ENCODE measurements at regions not wholly inside any gene's neighbourhood (a gene's known extent, or its start where the extent isn't known, plus 50 kb on each side); places are given as distances from the start of the nearest gene placed in this dataset.
"Not testable (repeated sequence)": the region's sequence is repeated elsewhere in the genome, so short reads cannot be mapped to it uniquely, and the experiment has no call there.

GRCh38 chr7:81273601-81274397 lies 354.9 kb upstream of the SEMA3C start:
- 83% methylated on average over 3 of the region's 6 CpGs for WGBS (ENCODE audit: insufficient coverage)
- no peaks in the 10 kb centered on the region for H3K27me3 ChIP-seq (ENCODE audit: control insufficient read depth, insufficient read depth, low read length)

GRCh38 chr7:81272176-81272575 lies 353.3 kb upstream of the SEMA3C start:
- Histone ChIP-seq H3K4me1 (ENCODE audit: control insufficient read depth, insufficient read depth, low read length) (no peaks in the 10 kb centered on the region), H3K36me3 (ENCODE audit: control insufficient read depth, insufficient read depth, low read length) (no peaks in the 10 kb centered on the region), H3K27me3 (ENCODE audit: control insufficient read depth, insufficient read depth, low read length) (no peaks in the 10 kb centered on the region), H3K27ac (ENCODE audit: low read depth, low read length) (no peak overlapping the region), H3K9me3 (ENCODE audit: control insufficient read depth, insufficient read depth, low read length) (no peaks in the 10 kb centered on the region), H3K4me3 (ENCODE audit: low read depth, low read length) (no peak overlapping the region)
- no peak for DNase-seq (ENCODE audit: low read depth in 4 of 6, low spot score in 6 of 6)
- WGBS (ENCODE audit: insufficient coverage) = 100% methylated on average over 1 of the region's 1 CpG

More at GRCh38 chr7:81273601-81274397, 354.9 kb upstream of the SEMA3C start:
- no peaks in the 10 kb centered on the region for H3K4me1 ChIP-seq (ENCODE audit: control insufficient read depth, insufficient read depth, low read length)
- no peak overlapping the region for H3K27ac ChIP-seq (ENCODE audit: low read depth, low read length)
- no peaks in the 10 kb centered on the region for H3K9me3 ChIP-seq (ENCODE audit: control insufficient read depth, insufficient read depth, low read length)
- DNase-seq (ENCODE audit: low read depth in 4 of 6, low spot score in 6 of 6) = no peak
- no peaks in the 10 kb centered on the region for H3K36me3 ChIP-seq (ENCODE audit: control insufficient read depth, insufficient read depth, low read length)
- no peak overlapping the region for H3K4me3 ChIP-seq (ENCODE audit: low read depth, low read length)

GRCh38 chr7:81268551-81268950 lies 349.7 kb upstream of the SEMA3C start:
- no peaks in the 10 kb centered on the region for H3K4me1 ChIP-seq (ENCODE audit: control insufficient read depth, insufficient read depth, low read length)
- H3K27ac ChIP-seq (ENCODE audit: low read depth, low read length) = no peak overlapping the region
- no peak for DNase-seq (ENCODE audit: low read depth in 4 of 6, low spot score in 6 of 6)
- no peaks in the 10 kb centered on the region for H3K36me3 ChIP-seq (ENCODE audit: control insufficient read depth, insufficient read depth, low read length)
- H3K27me3 ChIP-seq (ENCODE audit: control insufficient read depth, insufficient read depth, low read length) = no peaks in the 10 kb centered on the region
- WGBS (ENCODE audit: insufficient coverage) = no CpG with 5 or more reads among the region's 1 CpG
- H3K4me3 ChIP-seq (ENCODE audit: low read depth, low read length) = no peak overlapping the region
- peaks cover 2% of the 10 kb centered on the region for H3K9me3 ChIP-seq (ENCODE audit: control insufficient read depth, insufficient read depth, low read length)

- no peaks in the 10 kb centered on the region for H3K4me1 ChIP-seq (ENCODE audit: control insufficient read depth, insufficient read depth, low read length)
- no peak overlapping the region for H3K4me3 ChIP-seq (ENCODE audit: low read depth, low read length)
- H3K27me3 ChIP-seq (ENCODE audit: control insufficient read depth, insufficient read depth, low read length) = no peaks in the 10 kb centered on the region
- WGBS (ENCODE audit: insufficient coverage) = no CpG with 5 or more reads among the region's 2 CpGs
- no peak for DNase-seq (ENCODE audit: low read depth in 4 of 6, low spot score in 6 of 6)
- no peaks in the 10 kb centered on the region for H3K36me3 ChIP-seq (ENCODE audit: control insufficient read depth, insufficient read depth, low read length)
- peaks cover 2% of the 10 kb centered on the region for H3K9me3 ChIP-seq (ENCODE audit: control insufficient read depth, insufficient read depth, low read length)
- H3K27ac ChIP-seq (ENCODE audit: low read depth, low read length) = no peak overlapping the region
Measured at GRCh38 chr7:81267508-81267907, 348.7 kb upstream of the SEMA3C start.

- DNase-seq (ENCODE audit: low read depth in 4 of 6, low spot score in 6 of 6) = no peak
- H3K27ac ChIP-seq (ENCODE audit: low read depth, low read length) = no peak overlapping the region
- no peak overlapping the region for H3K4me3 ChIP-seq (ENCODE audit: low read depth, low read length)
- no peaks in the 10 kb centered on the region for H3K27me3 ChIP-seq (ENCODE audit: control insufficient read depth, insufficient read depth, low read length)
- peaks cover 12% of the 10 kb centered on the region for H3K9me3 ChIP-seq (ENCODE audit: control insufficient read depth, insufficient read depth, low read length)
- H3K4me1 ChIP-seq (ENCODE audit: control insufficient read depth, insufficient read depth, low read length) = no peaks in the 10 kb centered on the region
- H3K36me3 ChIP-seq (ENCODE audit: control insufficient read depth, insufficient read depth, low read length) = no peaks in the 10 kb centered on the region
Measured at GRCh38 chr7:81264116-81264515, 345.3 kb upstream of the SEMA3C start.

GRCh38 chr7:81260152-81260551 lies 341.3 kb upstream of the SEMA3C start:
- no peak overlapping the region for H3K4me3 ChIP-seq (ENCODE audit: low read depth, low read length)
- no peak overlapping the region for H3K27ac ChIP-seq (ENCODE audit: low read depth, low read length)
- H3K36me3 ChIP-seq (ENCODE audit: control insufficient read depth, insufficient read depth, low read length) = no peaks in the 10 kb centered on the region
- no CpG with 5 or more reads among the region's 2 CpGs for WGBS (ENCODE audit: insufficient coverage)
- no peaks in the 10 kb centered on the region for H3K4me1 ChIP-seq (ENCODE audit: control insufficient read depth, insufficient read depth, low read length)
- no peaks in the 10 kb centered on the region for H3K27me3 ChIP-seq (ENCODE audit: control insufficient read depth, insufficient read depth, low read length)
- DNase-seq (ENCODE audit: low read depth in 4 of 6, low spot score in 6 of 6) = no peak
- H3K9me3 ChIP-seq (ENCODE audit: control insufficient read depth, insufficient read depth, low read length) = peaks cover 12% of the 10 kb centered on the region

- no CpG with 5 or more reads among the region's 7 CpGs for WGBS (ENCODE audit: insufficient coverage)
- peak in 2 of 6 donors; percentile 12 to 37 for DNase-seq (ENCODE audit: low read depth in 4 of 6, low spot score in 6 of 6)
- H3K9me3 ChIP-seq (ENCODE audit: control insufficient read depth, insufficient read depth, low read length) = peaks cover 10% of the 10 kb centered on the region
Measured at GRCh38 chr7:81256991-81257390, 338.1 kb upstream of the SEMA3C start.

GRCh38 chr7:81248420-81248819 lies 329.6 kb upstream of the SEMA3C start:
- no peaks in the 10 kb centered on the region for H3K36me3 ChIP-seq (ENCODE audit: control insufficient read depth, insufficient read depth, low read length)
- no peaks in the 10 kb centered on the region for H3K27me3 ChIP-seq (ENCODE audit: control insufficient read depth, insufficient read depth, low read length)
- no peak for DNase-seq (ENCODE audit: low read depth in 4 of 6, low spot score in 6 of 6)
- H3K27ac ChIP-seq (ENCODE audit: low read depth, low read length) = no peak overlapping the region
- H3K4me1 ChIP-seq (ENCODE audit: control insufficient read depth, insufficient read depth, low read length) = no peaks in the 10 kb centered on the region
- H3K4me3 ChIP-seq (ENCODE audit: low read depth, low read length) = no peak overlapping the region
- WGBS (ENCODE audit: insufficient coverage) = no CpG with 5 or more reads among the region's 3 CpGs
- H3K9me3 ChIP-seq (ENCODE audit: control insufficient read depth, insufficient read depth, low read length) = no peaks in the 10 kb centered on the region

More at GRCh38 chr7:81256991-81257390, 338.1 kb upstream of the SEMA3C start:
- no peak overlapping the region for H3K4me3 ChIP-seq (ENCODE audit: low read depth, low read length)
- no peaks in the 10 kb centered on the region for H3K4me1 ChIP-seq (ENCODE audit: control insufficient read depth, insufficient read depth, low read length)
- H3K27ac ChIP-seq (ENCODE audit: low read depth, low read length) = no peak overlapping the region
- H3K36me3 ChIP-seq (ENCODE audit: control insufficient read depth, insufficient read depth, low read length) = no peaks in the 10 kb centered on the region
- no peaks in the 10 kb centered on the region for H3K27me3 ChIP-seq (ENCODE audit: control insufficient read depth, insufficient read depth, low read length)

- not testable (repeated sequence) for H3K4me1 ChIP-seq (ENCODE audit: control insufficient read depth, insufficient read depth, low read length); H3K4me3 ChIP-seq (ENCODE audit: low read depth, low read length); H3K36me3 ChIP-seq (ENCODE audit: control insufficient read depth, insufficient read depth, low read length); H3K27ac ChIP-seq (ENCODE audit: low read depth, low read length); H3K27me3 ChIP-seq (ENCODE audit: control insufficient read depth, insufficient read depth, low read length); DNase-seq (ENCODE audit: low read depth in 4 of 6, low spot score in 6 of 6); H3K9me3 ChIP-seq (ENCODE audit: control insufficient read depth, insufficient read depth, low read length)
- no CpG with 5 or more reads among the region's 1 CpG for WGBS (ENCODE audit: insufficient coverage)
Measured at GRCh38 chr7:81247364-81247763, 328.5 kb upstream of the SEMA3C start.

- H3K27me3 ChIP-seq (ENCODE audit: control insufficient read depth, insufficient read depth, low read length) = no peaks in the 10 kb centered on the region
- 63% methylated on average over 2 of the region's 4 CpGs for WGBS (ENCODE audit: insufficient coverage)
Measured at GRCh38 chr7:81245353-81245752, 326.5 kb upstream of the SEMA3C start.

More at GRCh38 chr7:81245353-81245752, 326.5 kb upstream of the SEMA3C start:
- no peak overlapping the region for H3K27ac ChIP-seq (ENCODE audit: low read depth, low read length)
- no peak for DNase-seq (ENCODE audit: low read depth in 4 of 6, low spot score in 6 of 6)
- H3K4me1 ChIP-seq (ENCODE audit: control insufficient read depth, insufficient read depth, low read length) = no peaks in the 10 kb centered on the region
- H3K4me3 ChIP-seq (ENCODE audit: low read depth, low read length) = no peak overlapping the region
- no peaks in the 10 kb centered on the region for H3K36me3 ChIP-seq (ENCODE audit: control insufficient read depth, insufficient read depth, low read length)
- no peaks in the 10 kb centered on the region for H3K9me3 ChIP-seq (ENCODE audit: control insufficient read depth, insufficient read depth, low read length)
